ENCODE measurements at regions not wholly inside any gene's neighbourhood (a gene's known extent, or its start where the extent isn't known, plus 50 kb on each side); places are given as distances from the start of the nearest gene placed in this dataset.

DNA sequence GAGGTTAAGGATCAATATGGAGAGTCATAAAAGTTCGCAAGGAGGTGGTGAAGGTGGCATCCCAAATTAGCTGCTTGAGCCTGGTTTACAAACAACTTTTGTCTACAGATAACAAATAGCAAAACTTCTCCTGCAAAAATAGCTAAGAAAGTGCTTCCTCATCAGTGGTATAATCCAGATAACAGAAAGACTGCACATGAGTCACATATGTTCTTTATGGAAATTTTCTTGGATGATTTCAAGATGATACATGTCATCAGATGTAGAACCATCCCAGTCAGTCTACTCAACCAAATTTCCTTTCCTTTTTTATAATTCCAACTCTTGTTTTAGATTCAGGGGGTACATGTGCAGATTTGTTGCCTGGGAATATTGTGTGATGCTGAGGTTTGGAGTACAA is 133.0 kb downstream of the BTG1 start:
- TF ChIP-seq POLR2A (IDR thresholded peaks at IDR 0.05) = no peak
- no peak for TF ChIP-seq CTCF (IDR thresholded peaks at IDR 0.05)
- TF ChIP-seq EP300 (IDR thresholded peaks at IDR 0.05) = no peak
